ENCODE measurements at regions not wholly inside any gene's neighbourhood (a gene's known extent, or its start where the extent isn't known, plus 50 kb on each side); places are given as distances from the start of the nearest gene placed in this dataset.
"Not testable (repeated sequence)": the region's sequence is repeated elsewhere in the genome, so short reads cannot be mapped to it uniquely, and the experiment has no call there.

- no peak for DNase-seq (ENCODE audit: low read depth in 2 of 2)
These were observed 109.6 kb upstream of the SP4 start for GRCh38 chr7:21317966-21318915.

- no peak for DNase-seq (ENCODE audit: low read depth in 2 of 2)
These were observed 109.0 kb upstream of the SP4 start for GRCh38 chr7:21318916-21319270.

- no peak for DNase-seq (ENCODE audit: low read depth in 2 of 2)
These were observed 101.6 kb upstream of the SP4 start for GRCh38 chr7:21326241-21326640.

- DNase-seq (ENCODE audit: low read depth in 2 of 2) = no peak
These were observed 101.0 kb upstream of the SP4 start for GRCh38 chr7:21326921-21327320.

- no peak for DNase-seq (ENCODE audit: low read depth in 2 of 2)
These were observed 100.2 kb upstream of the SP4 start for GRCh38 chr7:21327422-21328409.

- no peak for DNase-seq (ENCODE audit: low read depth in 2 of 2)
These were observed 97.3 kb upstream of the SP4 start for GRCh38 chr7:21330462-21331178.

GRCh38 chr7:21334906-21335305, 93.0 kb upstream of the SP4 start:
- no peak for DNase-seq (ENCODE audit: low read depth in 2 of 2)

- DNase-seq (ENCODE audit: low read depth in 2 of 2) = no peak
These were observed 91.1 kb upstream of the SP4 start for GRCh38 chr7:21336743-21337142.

- DNase-seq (ENCODE audit: low read depth in 2 of 2) = peak; percentile 51 to 74
These were observed 89.1 kb upstream of the SP4 start for GRCh38 chr7:21338728-21339164.

- not testable (repeated sequence) for DNase-seq (ENCODE audit: low read depth in 2 of 2)
These were observed 83.0 kb upstream of the SP4 start for GRCh38 chr7:21344900-21345299.

GRCh38 chr7:21345361-21345760, 82.5 kb upstream of the SP4 start:
- no peak for DNase-seq (ENCODE audit: low read depth in 2 of 2)

GRCh38 chr7:21346297-21346696, 81.6 kb upstream of the SP4 start:
- no peak for DNase-seq (ENCODE audit: low read depth in 2 of 2)

- no peak for DNase-seq (ENCODE audit: low read depth in 2 of 2)
These were observed 75.1 kb upstream of the SP4 start for GRCh38 chr7:21352540-21353387.

GRCh38 chr7:21353388-21353780, 74.5 kb upstream of the SP4 start:
- DNase-seq (ENCODE audit: low read depth in 2 of 2) = no peak

- no peak for DNase-seq (ENCODE audit: low read depth in 2 of 2)
These were observed 73.6 kb upstream of the SP4 start for GRCh38 chr7:21354284-21354683.

GRCh38 chr7:21355406-21355874, 72.4 kb upstream of the SP4 start:
- DNase-seq (ENCODE audit: low read depth in 2 of 2) = peak; percentile 11 to 33

- DNase-seq (ENCODE audit: low read depth in 2 of 2) = no peak
These were observed 71.3 kb upstream of the SP4 start for GRCh38 chr7:21356616-21357015.

- DNase-seq (ENCODE audit: low read depth in 2 of 2) = no peak
These were observed 70.5 kb upstream of the SP4 start for GRCh38 chr7:21357151-21358097.

GRCh38 chr7:21358648-21359047, 69.2 kb upstream of the SP4 start:
- DNase-seq (ENCODE audit: low read depth in 2 of 2) = no peak

GRCh38 chr7:21359163-21359562, 68.7 kb upstream of the SP4 start:
- DNase-seq (ENCODE audit: low read depth in 2 of 2) = no peak

Data from stimulated activated CD8-positive, alpha-beta memory T cell treated with anti-CD3 and anti-CD28 coated beads, Interleukin-7, amount 100 ng/mL, for 4 hours (primary cell).